ENCODE measurements at regions not wholly inside any gene's neighbourhood (a gene's known extent, or its start where the extent isn't known, plus 50 kb on each side); places are given as distances from the start of the nearest gene placed in this dataset.
"Not testable (repeated sequence)": the region's sequence is repeated elsewhere in the genome, so short reads cannot be mapped to it uniquely, and the experiment has no call there.

- DNase-seq = no peak
Measured at GRCh38 chr12:83656004-83656403, 969.3 kb downstream of the TMTC2 start.

- no peak for DNase-seq
Measured at GRCh38 chr12:83642205-83642604, 955.5 kb downstream of the TMTC2 start.

DNA sequence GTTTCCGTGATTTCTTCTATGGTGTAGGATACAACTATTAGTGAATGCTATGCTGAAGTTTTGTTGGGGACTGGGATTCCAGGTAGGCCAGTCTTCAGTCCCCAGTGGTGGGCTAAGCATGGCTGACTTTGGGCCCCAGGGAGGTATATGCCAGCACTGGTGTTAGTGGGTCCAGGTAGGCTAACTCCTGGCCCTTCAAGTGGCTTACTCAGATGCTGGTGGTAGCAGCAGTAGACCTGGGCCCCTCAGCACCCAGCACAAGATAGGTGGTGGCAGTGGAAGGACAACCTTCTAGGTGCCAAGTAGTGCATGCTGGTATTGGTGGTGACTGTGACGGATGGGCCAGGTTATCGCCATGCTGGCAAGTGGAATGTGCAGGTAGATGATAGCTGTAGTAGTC lies 955.1 kb downstream of the TMTC2 start:
- DNase-seq = no peak

- DNase-seq = no peak
Measured at GRCh38 chr12:83634726-83635267, 948.1 kb downstream of the TMTC2 start.

DNA sequence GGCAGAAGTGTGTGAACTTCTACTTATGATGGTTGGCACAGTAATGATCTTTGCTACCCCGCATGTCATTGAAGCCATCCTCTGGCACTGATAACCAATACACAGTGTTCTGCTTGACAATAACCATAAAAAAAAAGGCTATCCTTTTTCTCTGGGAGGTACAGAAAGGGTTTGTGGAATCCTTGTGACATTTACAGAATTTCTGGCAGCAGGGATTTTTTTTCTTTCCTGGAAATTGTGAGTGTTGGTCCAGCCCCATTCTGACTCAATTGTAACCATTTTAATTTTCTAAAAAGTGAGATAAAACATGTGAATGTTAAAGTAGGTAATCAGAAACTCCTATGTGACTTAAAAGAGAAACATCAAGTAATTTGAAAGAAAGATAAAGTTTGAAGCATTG lies 943.8 kb downstream of the TMTC2 start:
- DNase-seq = no peak

DNA sequence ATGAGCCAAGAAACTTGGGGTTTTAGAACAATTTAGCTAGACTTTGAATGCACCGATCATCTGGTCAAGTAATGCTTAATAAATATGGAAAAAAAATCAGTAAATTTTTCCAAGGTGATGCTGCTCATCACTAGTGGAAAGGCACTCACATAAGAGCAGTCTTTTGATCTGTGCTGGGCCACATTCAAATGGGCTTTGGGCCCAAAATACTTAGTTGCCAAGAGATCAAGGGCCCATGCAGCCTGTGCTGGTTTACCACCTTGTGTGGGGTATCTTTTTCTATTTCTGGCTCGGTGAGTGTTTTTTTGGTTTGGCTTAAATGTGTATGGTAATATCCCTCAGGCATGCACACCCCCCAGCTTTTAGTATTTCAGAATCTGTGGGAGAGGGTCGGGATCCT lies 943.2 kb downstream of the TMTC2 start:
- DNase-seq = no peak

DNA sequence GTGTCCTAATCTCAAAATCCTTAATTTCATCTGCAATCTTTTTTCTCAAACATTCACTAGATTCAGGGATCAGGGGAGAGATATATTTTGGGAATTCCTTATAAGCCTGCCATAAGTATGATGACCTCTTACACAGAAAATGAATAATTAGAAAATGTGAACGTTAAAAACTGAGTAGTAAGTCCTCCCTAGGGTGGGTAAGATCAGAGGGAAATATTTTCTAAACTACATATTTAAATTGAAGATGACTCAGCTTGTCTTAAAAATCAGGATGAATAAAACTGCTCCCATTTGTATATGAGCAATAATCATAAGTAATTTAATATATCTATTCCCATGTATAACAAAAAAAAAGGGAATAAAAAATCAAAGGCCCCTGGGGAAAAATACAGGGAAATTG lies 935.5 kb downstream of the TMTC2 start:
- DNase-seq = no peak

DNA sequence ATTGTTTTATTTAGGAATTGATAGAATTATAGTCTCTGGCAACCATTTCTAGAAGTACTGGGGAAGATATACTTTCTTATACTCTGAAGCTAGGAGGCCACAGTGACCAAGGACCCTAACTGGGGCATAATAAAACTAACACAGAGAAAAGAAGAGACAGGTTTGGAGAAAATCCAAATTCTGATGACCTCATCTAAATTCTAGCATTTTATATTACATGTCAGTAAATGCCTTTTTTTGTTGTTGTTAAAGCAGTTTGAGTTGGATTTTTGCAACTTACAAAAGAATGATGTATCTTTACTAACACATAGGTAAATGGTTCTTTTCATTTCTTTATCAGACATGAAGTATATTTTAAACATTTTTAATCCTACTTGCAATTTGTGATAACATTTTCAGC lies 933.3 kb downstream of the TMTC2 start:
- no peak for DNase-seq

- DNase-seq = no peak
Measured at GRCh38 chr12:83615152-83615551, 928.4 kb downstream of the TMTC2 start.

DNA sequence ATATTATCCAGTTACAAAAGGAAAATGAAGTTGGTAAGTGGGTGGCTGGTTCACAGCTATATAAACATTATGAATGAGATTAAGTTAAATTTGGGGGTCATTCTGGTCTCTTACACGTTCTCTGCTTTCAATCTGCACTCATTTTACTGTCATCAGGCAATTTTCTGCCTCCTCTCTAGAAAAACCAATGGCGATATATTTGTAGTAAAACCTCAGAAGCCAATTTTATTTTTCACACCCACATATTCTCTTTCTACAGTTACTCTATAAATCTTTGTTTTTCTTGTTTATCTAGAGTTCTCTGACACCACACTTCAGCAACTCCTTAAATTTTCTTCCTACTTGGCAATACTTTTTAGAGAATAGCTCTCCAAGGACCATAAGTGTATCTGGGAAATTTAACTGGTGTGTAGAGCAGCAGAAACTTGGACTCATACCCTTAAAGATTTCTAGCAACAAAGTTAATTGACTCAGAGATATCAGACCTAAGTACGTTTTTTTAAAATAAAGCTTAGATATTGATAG lies 926.9 kb downstream of the TMTC2 start:
- no peak for DNase-seq

DNA sequence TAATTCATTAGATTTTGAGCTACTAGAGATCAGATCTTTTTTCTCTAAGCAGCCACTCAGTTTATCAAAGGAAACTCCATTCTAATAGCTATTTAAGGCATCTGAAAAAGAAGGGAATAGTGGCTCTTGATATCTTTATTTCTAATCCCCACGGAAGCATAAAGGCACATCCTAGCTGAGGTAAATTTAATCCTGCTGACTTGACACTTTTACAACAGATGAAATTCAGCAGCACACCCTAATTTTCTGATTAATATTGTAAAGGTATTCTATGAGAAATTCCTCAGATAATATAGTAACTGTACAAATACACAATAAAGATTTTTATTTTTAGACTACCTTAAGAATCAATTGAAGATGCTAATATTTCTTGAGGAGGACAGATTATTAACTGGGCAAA lies 916.4 kb downstream of the TMTC2 start:
- DNase-seq = no peak

DNA sequence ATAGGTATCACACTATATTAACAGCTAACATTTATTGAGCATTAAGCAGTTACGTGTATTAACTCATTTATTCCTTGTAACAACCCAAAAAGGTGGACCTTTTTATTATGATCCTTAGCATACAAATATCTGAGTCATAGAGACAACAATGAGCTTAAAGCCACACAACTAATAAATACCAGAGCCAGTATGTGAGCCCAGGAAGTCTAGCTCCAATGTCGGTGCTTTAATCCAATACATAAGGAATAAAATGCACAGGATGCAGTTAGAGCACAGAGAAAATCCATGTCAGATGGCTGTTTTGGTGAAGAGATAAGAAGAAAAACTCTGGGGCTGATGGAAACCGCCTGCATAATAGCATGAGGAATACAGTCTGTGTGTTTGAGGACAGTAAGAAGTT lies 888.6 kb downstream of the TMTC2 start:
- DNase-seq = no peak

- no peak for DNase-seq
Measured at GRCh38 chr12:83574142-83574541, 887.4 kb downstream of the TMTC2 start.

GRCh38 chr12:83573671-83574070 lies 887.0 kb downstream of the TMTC2 start:
- DNase-seq = no peak

DNA sequence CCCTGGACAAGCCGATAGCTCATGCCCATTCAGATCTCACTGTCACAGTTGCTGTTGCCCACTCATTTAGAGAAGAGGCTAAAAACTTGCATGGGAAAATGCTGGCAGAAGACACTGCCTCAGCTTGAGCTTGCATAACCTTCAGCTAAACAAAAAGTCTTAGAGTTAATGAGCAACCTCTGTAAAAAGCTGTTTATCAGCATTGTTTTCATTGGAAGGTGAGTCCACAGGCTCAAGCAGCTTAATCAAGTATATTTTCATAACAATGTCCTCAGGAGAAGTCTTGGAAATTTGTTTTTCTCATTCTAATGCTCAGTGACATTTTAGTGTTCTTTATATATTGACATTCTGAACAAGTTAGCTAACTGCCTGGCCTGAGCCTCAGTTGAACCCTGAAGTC lies 872.9 kb downstream of the TMTC2 start:
- DNase-seq = no peak

DNA sequence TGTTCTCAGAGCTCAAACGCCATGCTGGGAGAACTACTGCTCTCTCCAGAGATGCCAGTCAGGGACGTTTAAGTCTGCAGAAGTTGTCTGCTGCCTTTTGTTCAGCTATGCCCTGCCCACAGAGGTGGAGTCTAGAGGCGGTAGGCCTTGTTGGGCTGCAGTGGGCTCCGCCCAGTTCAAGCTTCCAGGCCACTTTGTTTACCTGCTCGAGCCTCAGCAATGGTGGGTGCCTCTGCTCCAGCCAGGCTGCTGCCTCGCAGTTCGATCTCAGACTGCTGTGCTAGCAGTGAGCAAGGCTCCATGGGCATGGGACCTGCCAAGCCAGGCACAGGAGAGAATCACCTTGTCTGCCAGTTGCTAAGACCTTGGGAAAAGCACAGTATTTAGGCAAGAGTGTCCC lies 869.3 kb downstream of the TMTC2 start:
- DNase-seq = not testable (repeated sequence)

- no peak for DNase-seq
Measured at GRCh38 chr12:83541446-83541845, 854.7 kb downstream of the TMTC2 start.

DNA sequence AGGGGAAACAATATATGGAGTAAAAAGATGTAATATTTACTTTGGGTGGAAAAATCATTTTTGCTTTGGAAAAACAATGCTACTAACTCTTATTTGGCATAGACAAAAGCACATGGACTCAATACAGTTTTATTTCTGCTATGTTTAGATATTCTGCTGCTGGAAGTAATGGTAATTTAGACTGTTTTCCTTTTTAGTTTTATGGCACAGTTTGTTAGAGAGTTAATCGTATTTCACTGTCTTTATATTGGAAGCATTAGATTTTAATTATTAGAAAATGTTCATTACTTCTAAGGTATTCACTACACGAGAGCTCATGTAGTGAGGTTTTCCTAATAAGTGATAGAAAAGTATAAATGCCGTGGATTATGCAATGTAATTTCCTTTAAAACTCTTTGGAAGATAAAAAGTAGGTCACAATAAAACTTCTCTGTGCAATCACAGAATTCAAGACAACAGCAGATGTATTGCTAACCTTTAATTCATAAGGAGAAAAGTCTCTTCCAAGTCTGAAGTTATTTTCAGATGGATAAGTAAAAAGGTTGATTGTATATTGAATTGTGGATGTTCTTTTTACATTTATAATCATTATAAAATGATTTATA lies 851.8 kb downstream of the TMTC2 start:
- no peak for DNase-seq

DNA sequence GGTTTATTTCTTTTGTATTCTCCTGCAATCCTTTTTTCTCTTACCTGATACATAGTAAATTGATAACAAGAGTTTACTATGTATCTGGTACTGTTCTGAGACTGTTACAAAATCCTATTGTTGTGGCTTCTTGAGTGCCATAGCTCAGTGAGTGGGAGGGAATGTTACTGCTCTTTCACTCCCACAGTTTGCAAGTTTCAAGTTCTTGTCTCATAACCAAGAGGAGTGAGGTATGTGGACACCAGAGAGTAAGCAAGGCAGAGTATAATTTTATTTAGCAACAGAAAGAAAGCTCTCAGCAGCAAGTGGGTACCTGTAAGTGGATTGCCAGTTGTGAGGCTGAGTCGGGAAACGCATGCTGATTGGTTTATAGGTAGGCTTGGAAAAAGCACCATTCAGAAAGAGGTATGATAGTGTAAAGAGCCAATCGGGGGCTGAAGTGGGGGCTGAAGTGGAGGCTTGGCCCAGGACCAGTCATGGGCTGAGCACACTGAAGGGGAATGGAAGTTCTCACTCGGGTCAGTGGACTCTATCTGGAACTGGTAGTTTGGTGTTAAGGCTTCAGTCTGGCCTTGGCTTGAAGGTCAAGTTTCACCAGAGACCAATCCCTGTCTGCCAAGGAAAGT lies 850.8 kb downstream of the TMTC2 start:
- no peak for DNase-seq

DNA sequence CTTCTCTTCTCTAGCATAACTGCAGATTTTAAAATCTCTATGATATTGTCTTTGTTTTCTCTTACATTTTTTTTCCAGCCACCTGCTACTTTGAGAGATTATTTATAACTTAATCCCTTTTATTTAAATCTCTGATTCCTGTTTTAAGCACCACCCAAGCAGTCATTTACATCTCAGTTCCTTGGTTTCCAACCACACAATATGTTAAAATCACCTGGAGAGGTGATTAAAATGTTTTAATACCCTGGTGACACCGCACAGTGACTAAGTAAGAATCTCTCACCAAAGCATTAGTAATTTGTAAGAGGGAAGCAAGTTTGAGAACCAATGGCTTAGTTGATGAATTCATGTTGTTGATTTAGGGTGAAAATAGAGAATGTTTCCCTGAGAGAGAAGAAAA lies 849.8 kb downstream of the TMTC2 start:
- no peak for DNase-seq

DNA sequence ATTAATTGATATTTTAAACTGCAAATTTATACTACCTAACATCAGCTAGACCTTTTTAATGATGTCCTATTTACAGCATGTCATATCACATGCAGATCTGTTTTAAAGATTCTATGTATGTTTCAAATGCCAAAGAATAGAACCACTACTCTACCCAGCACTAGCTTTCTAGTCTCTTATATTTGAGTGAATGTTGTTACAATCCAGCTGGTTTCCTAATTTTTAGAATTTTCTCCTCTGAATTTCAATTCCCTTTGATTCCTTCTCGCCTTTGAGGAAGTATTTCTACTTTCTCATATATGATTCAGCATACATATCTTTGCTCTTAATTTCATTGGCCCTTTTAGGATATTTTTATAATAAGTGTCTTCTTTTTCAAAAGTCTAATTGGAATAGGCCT lies 841.9 kb downstream of the TMTC2 start:
- no peak for DNase-seq

DNA sequence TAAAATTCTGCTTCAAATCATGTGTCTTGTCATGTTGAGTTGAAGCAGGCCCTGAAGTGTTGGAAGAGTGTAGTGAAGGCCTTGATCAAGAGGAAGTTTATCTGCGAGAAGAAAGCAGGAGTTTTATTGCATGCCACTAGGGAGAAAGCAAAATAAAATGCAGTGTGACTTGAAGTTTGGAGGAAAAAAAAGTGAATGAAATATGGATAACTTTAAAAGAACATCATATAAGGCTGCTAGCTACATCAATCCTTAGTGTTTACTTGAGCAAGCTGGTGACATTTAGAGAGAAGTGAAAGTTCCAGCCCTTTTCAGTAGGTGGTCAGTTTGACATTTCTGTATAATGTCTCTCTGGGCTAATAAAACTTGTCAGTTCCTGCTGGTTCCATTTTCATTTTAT lies 841.1 kb downstream of the TMTC2 start:
- no peak for DNase-seq

GRCh38 chr12:83515306-83516026 lies 828.8 kb downstream of the TMTC2 start:
- no peak for DNase-seq

DNA sequence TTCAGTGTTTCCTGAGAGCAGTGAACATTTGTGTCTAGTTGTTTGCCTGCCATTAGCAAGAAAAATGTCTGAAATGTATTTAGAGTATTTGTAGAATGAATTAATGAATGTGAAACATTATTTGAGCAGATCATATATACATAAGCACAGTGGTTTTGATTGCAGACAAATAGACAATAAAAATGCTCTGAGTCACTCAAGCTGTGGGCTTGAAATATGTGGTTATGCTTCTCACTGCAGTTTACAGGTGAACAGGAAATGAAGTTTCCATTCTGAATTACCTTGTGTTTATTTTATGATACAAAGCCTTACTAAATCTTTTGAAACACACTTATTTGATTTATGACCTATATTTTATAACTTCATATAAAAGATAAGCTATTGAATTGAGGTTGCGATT lies 827.7 kb downstream of the TMTC2 start:
- DNase-seq = no peak

Data from activated CD4-positive, alpha-beta T cell treated with anti-CD3 and anti-CD28 coated beads for 4 hours (primary cell).